ENCODE measurements at regions not wholly inside any gene's neighbourhood (a gene's known extent, or its start where the extent isn't known, plus 50 kb on each side); places are given as distances from the start of the nearest gene placed in this dataset.

DNA sequence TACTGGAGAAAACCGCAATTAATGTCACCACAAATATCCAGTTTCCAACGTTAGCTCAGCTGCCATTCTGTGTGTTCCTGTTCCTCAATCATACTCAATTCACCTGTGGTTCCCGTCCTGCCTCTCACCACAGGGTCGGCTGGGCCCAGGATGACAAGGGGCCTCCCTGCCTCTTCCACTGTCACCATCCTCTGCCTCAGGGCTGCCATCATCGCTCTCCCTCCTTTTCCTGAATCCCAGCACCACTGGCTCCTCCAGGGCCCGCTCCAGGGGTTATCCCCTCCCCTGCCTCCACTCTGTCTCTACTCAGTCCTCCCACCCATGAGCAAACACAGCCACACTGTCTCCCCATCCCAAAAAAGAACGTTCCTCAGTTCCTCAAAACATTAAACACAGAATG lies 170.9 kb upstream of the NSMCE3 start:
- TF ChIP-seq, protein P1, sequence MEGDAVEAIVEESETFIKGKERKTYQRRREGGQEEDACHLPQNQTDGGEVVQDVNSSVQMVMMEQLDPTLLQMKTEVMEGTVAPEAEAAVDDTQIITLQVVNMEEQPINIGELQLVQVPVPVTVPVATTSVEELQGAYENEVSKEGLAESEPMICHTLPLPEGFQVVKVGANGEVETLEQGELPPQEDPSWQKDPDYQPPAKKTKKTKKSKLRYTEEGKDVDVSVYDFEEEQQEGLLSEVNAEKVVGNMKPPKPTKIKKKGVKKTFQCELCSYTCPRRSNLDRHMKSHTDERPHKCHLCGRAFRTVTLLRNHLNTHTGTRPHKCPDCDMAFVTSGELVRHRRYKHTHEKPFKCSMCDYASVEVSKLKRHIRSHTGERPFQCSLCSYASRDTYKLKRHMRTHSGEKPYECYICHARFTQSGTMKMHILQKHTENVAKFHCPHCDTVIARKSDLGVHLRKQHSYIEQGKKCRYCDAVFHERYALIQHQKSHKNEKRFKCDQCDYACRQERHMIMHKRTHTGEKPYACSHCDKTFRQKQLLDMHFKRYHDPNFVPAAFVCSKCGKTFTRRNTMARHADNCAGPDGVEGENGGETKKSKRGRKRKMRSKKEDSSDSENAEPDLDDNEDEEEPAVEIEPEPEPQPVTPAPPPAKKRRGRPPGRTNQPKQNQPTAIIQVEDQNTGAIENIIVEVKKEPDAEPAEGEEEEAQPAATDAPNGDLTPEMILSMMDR (optimal IDR thresholded peaks at IDR 0.05 in 1 of 3, IDR thresholded peaks at IDR 0.05 in 1 of 3, conservative IDR thresholded peaks at IDR 0.05 in 1 of 3; ENCODE audit: extremely low read depth in 1 of 3, insufficient read depth in 2 of 3, low read length in 3 of 3) = no peak
- no peak for TF ChIP-seq EZH2 (IDR thresholded peaks at IDR 0.05; ENCODE audit: low read length)
